ENCODE measurements at regions not wholly inside any gene's neighbourhood (a gene's known extent, or its start where the extent isn't known, plus 50 kb on each side); places are given as distances from the start of the nearest gene placed in this dataset.

DNA sequence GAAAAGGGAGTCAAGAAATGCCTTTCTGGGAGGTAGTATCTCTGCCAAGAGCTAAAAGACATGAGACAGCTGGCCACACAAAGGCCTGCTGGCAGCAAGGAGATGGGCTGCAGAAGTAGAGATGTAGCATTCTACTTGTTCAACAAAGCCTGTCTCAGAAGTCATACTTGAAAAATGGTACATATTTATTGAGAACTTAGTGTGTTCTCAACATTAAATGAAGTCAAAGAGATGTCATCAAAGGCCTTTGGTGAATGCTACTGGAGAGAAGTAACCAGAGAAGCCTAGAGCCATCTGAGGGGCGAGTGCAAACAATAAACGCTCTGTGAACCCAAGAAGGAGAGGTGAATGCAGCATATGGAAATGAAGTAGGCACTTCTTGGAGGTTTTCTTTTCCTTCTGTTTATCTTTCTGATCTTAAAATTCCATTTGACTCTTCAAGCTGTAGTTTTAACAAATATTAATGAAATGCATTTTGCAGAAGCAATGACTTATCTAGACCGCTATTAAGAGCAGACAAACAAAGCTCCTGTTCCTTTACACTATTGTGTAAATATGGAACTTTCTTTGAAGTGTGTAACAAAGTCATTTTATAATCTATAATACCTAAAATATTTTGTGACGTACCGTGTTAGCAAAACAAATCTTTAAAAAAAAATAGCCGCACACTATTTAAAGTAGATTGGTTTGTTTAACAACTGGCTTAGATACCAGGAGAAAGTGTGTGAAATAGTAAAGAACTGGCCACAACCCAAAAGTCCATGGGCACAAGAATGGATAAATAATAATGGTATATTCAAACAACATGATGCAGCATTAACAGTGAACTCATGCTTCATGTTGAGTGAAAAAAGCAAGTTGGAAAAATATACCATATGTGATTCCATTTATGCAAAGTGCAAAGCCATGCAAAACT lies 70.2 kb downstream of the ZNF608 start:
- no peak overlapping the region for H3K4me3 ChIP-seq (ENCODE audit: low read depth, poor library complexity, severe bottlenecking)
- WGBS, 2 donors: 85 to 87% methylated on average over 6 of the region's 6 CpGs
- no peak for TF ChIP-seq POLR2A (IDR thresholded peaks at IDR 0.05)
- TF ChIP-seq, protein P1, sequence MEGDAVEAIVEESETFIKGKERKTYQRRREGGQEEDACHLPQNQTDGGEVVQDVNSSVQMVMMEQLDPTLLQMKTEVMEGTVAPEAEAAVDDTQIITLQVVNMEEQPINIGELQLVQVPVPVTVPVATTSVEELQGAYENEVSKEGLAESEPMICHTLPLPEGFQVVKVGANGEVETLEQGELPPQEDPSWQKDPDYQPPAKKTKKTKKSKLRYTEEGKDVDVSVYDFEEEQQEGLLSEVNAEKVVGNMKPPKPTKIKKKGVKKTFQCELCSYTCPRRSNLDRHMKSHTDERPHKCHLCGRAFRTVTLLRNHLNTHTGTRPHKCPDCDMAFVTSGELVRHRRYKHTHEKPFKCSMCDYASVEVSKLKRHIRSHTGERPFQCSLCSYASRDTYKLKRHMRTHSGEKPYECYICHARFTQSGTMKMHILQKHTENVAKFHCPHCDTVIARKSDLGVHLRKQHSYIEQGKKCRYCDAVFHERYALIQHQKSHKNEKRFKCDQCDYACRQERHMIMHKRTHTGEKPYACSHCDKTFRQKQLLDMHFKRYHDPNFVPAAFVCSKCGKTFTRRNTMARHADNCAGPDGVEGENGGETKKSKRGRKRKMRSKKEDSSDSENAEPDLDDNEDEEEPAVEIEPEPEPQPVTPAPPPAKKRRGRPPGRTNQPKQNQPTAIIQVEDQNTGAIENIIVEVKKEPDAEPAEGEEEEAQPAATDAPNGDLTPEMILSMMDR (IDR thresholded peaks at IDR 0.05): no peak
- DNase-seq (ENCODE audit: low spot score in 2 of 2): no peak
- intact Hi-C loops (cut with DNase I; ENCODE audit: low total_unique reads): no loop called here

DNA sequence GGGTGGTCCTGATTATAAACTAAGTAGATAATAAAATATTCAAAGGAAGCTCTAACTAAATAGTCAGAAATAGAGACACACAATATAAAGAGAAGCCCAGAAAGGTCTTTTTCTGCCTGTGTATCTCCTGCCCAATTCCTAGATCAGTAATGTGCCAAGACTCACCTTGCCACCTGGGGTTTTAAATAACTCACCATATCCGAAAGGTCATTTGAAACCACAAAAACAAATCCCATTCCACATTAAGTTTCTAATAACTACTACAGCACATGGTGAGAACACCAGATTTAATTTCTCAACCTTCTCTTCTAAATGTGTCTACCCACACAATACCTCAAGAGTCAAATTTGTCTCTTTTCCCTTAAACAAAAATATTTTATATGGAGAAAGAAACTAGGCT lies 75.2 kb downstream of the ZNF608 start:
- WGBS, 2 donors: 78 to 84% methylated on average over 1 of the region's 1 CpG
- DNase-seq (ENCODE audit: low spot score in 2 of 2): no peak
- intact Hi-C loops (cut with DNase I; ENCODE audit: low total_unique reads): no loop called here
- TF ChIP-seq POLR2A (IDR thresholded peaks at IDR 0.05): no peak
- TF ChIP-seq, protein P1 (IDR thresholded peaks at IDR 0.05): no peak
- H3K4me3 ChIP-seq (ENCODE audit: low read depth, poor library complexity, severe bottlenecking): no peak overlapping the region

DNA sequence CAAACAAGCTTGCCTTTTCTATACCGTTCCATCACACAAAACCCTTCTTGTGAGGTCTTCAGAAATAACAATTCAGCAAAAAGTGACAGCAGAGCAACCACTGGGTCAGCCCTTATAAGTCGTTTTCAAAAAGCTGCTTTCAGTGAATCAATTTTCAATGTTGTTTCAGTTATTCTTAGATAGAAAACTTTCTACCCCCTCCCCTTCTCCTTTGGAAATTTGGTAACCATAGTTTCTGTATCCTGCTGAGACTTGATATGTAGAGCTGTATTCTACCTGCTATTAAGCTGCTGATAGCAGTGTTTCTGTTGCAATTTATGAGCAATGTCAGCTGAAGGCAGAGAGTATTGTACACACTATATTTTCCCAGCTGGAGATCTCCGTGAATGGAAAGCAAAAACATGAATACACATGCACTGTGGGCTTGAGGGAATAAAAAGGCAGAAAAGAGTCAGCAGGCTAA lies 75.7 kb downstream of the ZNF608 start:
- intact Hi-C loops (cut with DNase I; ENCODE audit: low total_unique reads): no loop called here
- H3K4me3 ChIP-seq (ENCODE audit: low read depth, poor library complexity, severe bottlenecking): no peak overlapping the region
- TF ChIP-seq, protein P1 (IDR thresholded peaks at IDR 0.05): no peak
- TF ChIP-seq POLR2A (IDR thresholded peaks at IDR 0.05): no peak
- DNase-seq (ENCODE audit: low spot score in 2 of 2): no peak
- WGBS, 2 donors: 40 to 42% methylated on average over 3 of the region's 3 CpGs

DNA sequence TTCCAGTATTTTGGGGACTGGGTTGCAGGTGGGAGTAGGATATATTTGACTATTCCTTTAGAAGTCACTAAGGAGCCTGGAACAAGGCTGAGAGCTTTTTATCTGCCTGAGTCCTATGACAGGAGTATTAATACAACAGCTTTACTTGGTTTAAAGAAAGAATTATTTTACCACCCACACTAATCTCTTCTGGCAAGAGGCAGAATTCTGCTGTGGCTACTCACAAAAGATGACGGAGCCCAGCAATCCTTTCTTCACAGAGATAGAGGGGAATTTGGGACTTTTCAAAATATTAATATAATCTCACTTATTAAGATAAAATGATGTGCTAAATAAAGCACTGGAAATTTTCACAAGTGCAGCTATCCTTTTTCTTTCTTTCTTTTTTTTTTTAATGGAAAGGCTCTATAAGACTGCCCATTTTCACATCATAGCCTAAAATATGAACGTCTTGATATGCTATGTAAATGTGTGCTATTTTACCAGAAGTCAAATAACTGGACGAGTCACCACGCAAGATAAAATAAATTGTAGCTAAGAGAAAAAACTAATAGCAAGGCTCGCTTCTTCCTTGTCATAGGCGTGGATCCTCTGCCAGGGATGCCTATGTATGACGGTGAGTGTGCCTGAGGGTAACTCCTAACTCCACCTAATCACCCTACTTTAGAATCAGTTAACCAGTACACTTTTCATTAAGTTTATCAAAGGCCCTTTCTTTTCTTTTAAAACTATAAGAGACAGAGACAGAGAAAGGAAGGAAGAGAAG lies 76.3 kb downstream of the ZNF608 start:
- no peak for DNase-seq (ENCODE audit: low spot score in 2 of 2)
- 49 to 69% methylated on average over 7 of the region's 7 CpGs for WGBS, 2 donors
- intact Hi-C loops (cut with DNase I; ENCODE audit: low total_unique reads): no loop called here
- TF ChIP-seq POLR2A (IDR thresholded peaks at IDR 0.05): no peak
- TF ChIP-seq, protein P1 (IDR thresholded peaks at IDR 0.05): no peak
- no peak overlapping the region for H3K4me3 ChIP-seq (ENCODE audit: low read depth, poor library complexity, severe bottlenecking)

DNA sequence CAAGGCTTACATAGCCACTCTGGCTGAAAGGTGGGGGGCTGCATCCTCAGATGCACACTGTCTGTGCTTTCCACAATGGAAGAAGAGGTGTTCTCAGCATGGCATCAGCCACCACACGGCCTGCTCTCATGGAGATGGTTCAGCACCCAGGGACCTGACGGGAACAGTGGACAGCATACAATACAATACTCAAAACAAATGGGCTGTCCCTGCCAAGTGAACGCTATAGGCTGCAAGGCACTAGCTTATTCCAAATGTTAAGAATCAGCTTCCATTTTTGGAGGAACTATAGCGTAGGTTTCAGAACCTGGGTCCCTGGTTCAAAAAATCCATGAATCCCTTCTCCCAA lies 77.2 kb downstream of the ZNF608 start:
- DNase-seq (ENCODE audit: low spot score in 2 of 2): no peak
- intact Hi-C loops (cut with DNase I; ENCODE audit: low total_unique reads): no loop called here
- H3K4me3 ChIP-seq (ENCODE audit: low read depth, poor library complexity, severe bottlenecking): no peak overlapping the region
- 84 to 88% methylated on average over 4 of the region's 4 CpGs for WGBS, 2 donors
- TF ChIP-seq POLR2A (IDR thresholded peaks at IDR 0.05): no peak
- TF ChIP-seq, protein P1 (IDR thresholded peaks at IDR 0.05): no peak

Data from lower leg skin (tissue), 4 donors.